Mammary epithelial cell (primary cell): ENCODE measurements at regions not wholly inside any gene's neighbourhood (a gene's known extent, or its start where the extent isn't known, plus 50 kb on each side); places are given as distances from the start of the nearest gene placed in this dataset.

ENCODE experiments used
- EZH2 ChIP-seq: IDR thresholded peaks from 2 replicates; pipeline ENCODE4 v1.6.1; 2012; ENCODE audit warnings: low read length, inconsistent platforms, borderline replicate concordance
- TF ChIP-seq, protein P1 (sequence below), 2 donors: IDR thresholded peaks in 1 of 2; conservative IDR thresholded peaks in 1 of 2; 2 replicates each; pipeline ENCODE4 v1.5.1; 2011 to 2012; ENCODE audit warnings: inconsistent platforms in 2 of 2, low read length in 2 of 2, mild to moderate bottlenecking in 2 of 2, control low read depth in 1 of 2, low read depth in 1 of 2; ENCODE audit not compliant: insufficient read depth in 1 of 2; ENCODE audit errors: extremely low read depth in 1 of 2

DNA sequence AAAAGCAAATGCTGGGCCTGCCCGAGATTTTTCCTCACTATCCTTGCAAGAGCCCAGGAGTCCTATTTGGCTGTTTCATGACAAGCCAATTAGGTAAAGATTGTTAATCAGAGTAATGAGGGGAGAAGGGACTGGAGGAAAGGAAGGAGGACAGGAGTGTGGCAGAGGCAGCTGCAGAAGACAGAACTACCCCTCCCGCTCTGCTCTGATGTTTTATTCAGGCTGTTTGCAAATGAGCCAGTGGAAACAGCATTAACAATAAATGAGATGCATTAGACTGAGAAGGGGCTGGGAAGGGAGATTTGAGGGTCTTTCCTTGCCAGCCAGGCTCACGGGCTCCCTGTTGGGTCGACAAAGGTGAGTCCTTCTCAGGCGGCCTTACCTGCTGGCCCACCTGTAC is 421.0 kb upstream of the CCDC196 start:
- TF ChIP-seq, protein P1, sequence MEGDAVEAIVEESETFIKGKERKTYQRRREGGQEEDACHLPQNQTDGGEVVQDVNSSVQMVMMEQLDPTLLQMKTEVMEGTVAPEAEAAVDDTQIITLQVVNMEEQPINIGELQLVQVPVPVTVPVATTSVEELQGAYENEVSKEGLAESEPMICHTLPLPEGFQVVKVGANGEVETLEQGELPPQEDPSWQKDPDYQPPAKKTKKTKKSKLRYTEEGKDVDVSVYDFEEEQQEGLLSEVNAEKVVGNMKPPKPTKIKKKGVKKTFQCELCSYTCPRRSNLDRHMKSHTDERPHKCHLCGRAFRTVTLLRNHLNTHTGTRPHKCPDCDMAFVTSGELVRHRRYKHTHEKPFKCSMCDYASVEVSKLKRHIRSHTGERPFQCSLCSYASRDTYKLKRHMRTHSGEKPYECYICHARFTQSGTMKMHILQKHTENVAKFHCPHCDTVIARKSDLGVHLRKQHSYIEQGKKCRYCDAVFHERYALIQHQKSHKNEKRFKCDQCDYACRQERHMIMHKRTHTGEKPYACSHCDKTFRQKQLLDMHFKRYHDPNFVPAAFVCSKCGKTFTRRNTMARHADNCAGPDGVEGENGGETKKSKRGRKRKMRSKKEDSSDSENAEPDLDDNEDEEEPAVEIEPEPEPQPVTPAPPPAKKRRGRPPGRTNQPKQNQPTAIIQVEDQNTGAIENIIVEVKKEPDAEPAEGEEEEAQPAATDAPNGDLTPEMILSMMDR (conservative IDR thresholded peaks at IDR 0.05 in 1 of 2, IDR thresholded peaks at IDR 0.05 in 1 of 2; ENCODE audit: extremely low read depth in 1 of 2, insufficient read depth in 1 of 2, low read depth in 1 of 2, low read length in 2 of 2) = no peak
- no peak for TF ChIP-seq EZH2
